ENCODE measurements at regions not wholly inside any gene's neighbourhood (a gene's known extent, or its start where the extent isn't known, plus 50 kb on each side); places are given as distances from the start of the nearest gene placed in this dataset.
"Not testable (repeated sequence)": the region's sequence is repeated elsewhere in the genome, so short reads cannot be mapped to it uniquely, and the experiment has no call there.

GRCh38 chr2:184141866-184142265 is 456.5 kb upstream of the ZNF804A start:
- no peak for DNase-seq

- no peak for DNase-seq
These were observed 443.9 kb upstream of the ZNF804A start for GRCh38 chr2:184154438-184154837.

GRCh38 chr2:184155791-184156190 is 442.5 kb upstream of the ZNF804A start:
- DNase-seq: no peak

- no peak for DNase-seq
These were observed 441.2 kb upstream of the ZNF804A start for GRCh38 chr2:184157141-184157540.

- DNase-seq: no peak
These were observed 435.9 kb upstream of the ZNF804A start for GRCh38 chr2:184162426-184162825.

GRCh38 chr2:184168823-184169222 is 429.5 kb upstream of the ZNF804A start:
- DNase-seq: not testable (repeated sequence)

GRCh38 chr2:184169366-184169765 is 429.0 kb upstream of the ZNF804A start:
- no peak for DNase-seq

GRCh38 chr2:184174493-184175104 is 423.7 kb upstream of the ZNF804A start:
- DNase-seq: no peak

GRCh38 chr2:184178229-184178628 is 420.1 kb upstream of the ZNF804A start:
- DNase-seq: peak; percentile 9

- DNase-seq: no peak
These were observed 411.9 kb upstream of the ZNF804A start for GRCh38 chr2:184186436-184186835.

- no peak for DNase-seq
These were observed 410.8 kb upstream of the ZNF804A start for GRCh38 chr2:184187421-184187971.

GRCh38 chr2:184190725-184191124 is 407.6 kb upstream of the ZNF804A start:
- no peak for DNase-seq

GRCh38 chr2:184192649-184193048 is 405.7 kb upstream of the ZNF804A start:
- DNase-seq: no peak

GRCh38 chr2:184197413-184197812 is 400.9 kb upstream of the ZNF804A start:
- no peak for DNase-seq

- DNase-seq: not testable (repeated sequence)
These were observed 399.5 kb upstream of the ZNF804A start for GRCh38 chr2:184198791-184199190.

GRCh38 chr2:184199274-184199673 is 399.1 kb upstream of the ZNF804A start:
- DNase-seq: no peak

GRCh38 chr2:184201246-184201645 is 397.1 kb upstream of the ZNF804A start:
- DNase-seq: no peak

GRCh38 chr2:184203661-184204060 is 394.7 kb upstream of the ZNF804A start:
- DNase-seq: no peak

GRCh38 chr2:184205048-184205596 is 393.2 kb upstream of the ZNF804A start:
- no peak for DNase-seq

GRCh38 chr2:184206045-184206444 is 392.3 kb upstream of the ZNF804A start:
- no peak for DNase-seq

GRCh38 chr2:184210329-184210728 is 388.0 kb upstream of the ZNF804A start:
- DNase-seq: no peak

- no peak for DNase-seq
These were observed 382.6 kb upstream of the ZNF804A start for GRCh38 chr2:184215745-184216144.

GRCh38 chr2:184256611-184257010 is 341.7 kb upstream of the ZNF804A start:
- no peak for DNase-seq

GRCh38 chr2:184261331-184261730 is 337.0 kb upstream of the ZNF804A start:
- no peak for DNase-seq

GRCh38 chr2:184261818-184262217 is 336.5 kb upstream of the ZNF804A start:
- no peak for DNase-seq
